ENCODE measurements at regions not wholly inside any gene's neighbourhood (a gene's known extent, or its start where the extent isn't known, plus 50 kb on each side); places are given as distances from the start of the nearest gene placed in this dataset.
A peak's percentile ranks its signal among the peaks of the same experiment; 100 is the strongest.

GRCh38 chr7:52909935-52910334 lies 125.5 kb upstream of the POM121L12 start:
- in situ Hi-C loops (cut with HindIII; ENCODE audit: low pct_ligation_motif_present, low pct_unique_long_range_greater_than_20kb, low sequenced_read_pairs): no loop called here
- no peak for DNase-seq

GRCh38 chr7:52909131-52909530 lies 126.3 kb upstream of the POM121L12 start:
- no peak for DNase-seq
- in situ Hi-C loops (cut with HindIII; ENCODE audit: low pct_ligation_motif_present, low pct_unique_long_range_greater_than_20kb, low sequenced_read_pairs): no loop called here

DNA sequence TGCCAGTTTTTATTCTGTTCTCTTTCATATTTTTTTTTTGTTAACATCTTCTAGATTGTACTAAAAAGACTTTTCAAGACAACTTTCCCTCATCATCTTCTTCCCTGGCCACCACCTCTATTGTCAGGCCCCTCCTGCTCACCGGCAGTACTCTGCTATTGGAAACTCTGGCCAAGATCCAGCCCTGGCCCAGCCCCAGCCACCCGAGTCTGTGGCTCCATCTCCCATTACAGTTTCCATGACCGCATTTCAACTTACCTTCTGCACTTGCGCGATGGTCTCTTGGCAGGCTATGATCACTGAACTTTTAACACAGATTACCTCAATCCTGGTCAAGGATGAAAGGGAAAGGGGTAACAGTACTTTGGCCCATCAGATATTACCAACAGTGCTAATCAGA lies 137.7 kb upstream of the POM121L12 start:
- in situ Hi-C loops (cut with HindIII; ENCODE audit: low pct_ligation_motif_present, low pct_unique_long_range_greater_than_20kb, low sequenced_read_pairs): no loop called here

GRCh38 chr7:52897288-52897687 lies 138.1 kb upstream of the POM121L12 start:
- no peak for DNase-seq
- in situ Hi-C loops (cut with HindIII; ENCODE audit: low pct_ligation_motif_present, low pct_unique_long_range_greater_than_20kb, low sequenced_read_pairs): no loop called here

More for the DNA sequence above, 137.7 kb upstream of the POM121L12 start:
- DNase-seq: no peak

- no peak for DNase-seq
Measured at GRCh38 chr7:52877240-52877639, 158.2 kb upstream of the POM121L12 start.

GRCh38 chr7:52876402-52876801 lies 159.0 kb upstream of the POM121L12 start:
- no peak for DNase-seq
- in situ Hi-C loops (cut with HindIII; ENCODE audit: low pct_ligation_motif_present, low pct_unique_long_range_greater_than_20kb, low sequenced_read_pairs): no loop called here

More at GRCh38 chr7:52877240-52877639, 158.2 kb upstream of the POM121L12 start:
- in situ Hi-C loops (cut with HindIII; ENCODE audit: low pct_ligation_motif_present, low pct_unique_long_range_greater_than_20kb, low sequenced_read_pairs): no loop called here

- no peak for DNase-seq
- in situ Hi-C loops (cut with HindIII; ENCODE audit: low pct_ligation_motif_present, low pct_unique_long_range_greater_than_20kb, low sequenced_read_pairs): no loop called here
Measured at GRCh38 chr7:52863652-52864051, 171.8 kb upstream of the POM121L12 start.

- no peak for DNase-seq
- in situ Hi-C loops (cut with HindIII; ENCODE audit: low pct_ligation_motif_present, low pct_unique_long_range_greater_than_20kb, low sequenced_read_pairs): no loop called here
Measured at GRCh38 chr7:52862321-52862720, 173.1 kb upstream of the POM121L12 start.

DNA sequence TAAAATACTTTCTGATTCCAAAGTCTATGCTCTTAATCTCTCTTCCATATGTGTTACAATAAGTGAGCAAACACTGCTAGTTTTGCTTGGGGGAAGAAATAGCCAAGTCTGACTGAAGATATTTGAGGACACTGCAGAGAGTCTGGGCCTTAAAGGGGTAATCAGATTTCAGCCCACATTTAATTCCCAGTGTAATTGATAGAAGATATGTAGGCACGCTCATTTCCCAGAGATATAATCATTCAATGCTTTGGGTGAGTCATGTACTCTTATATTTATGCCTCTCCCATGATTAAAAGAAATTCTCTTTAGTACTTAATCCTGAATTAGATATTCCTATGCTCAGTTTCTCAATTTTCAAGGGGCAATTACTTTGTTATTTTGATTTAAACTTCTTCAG lies 178.1 kb upstream of the POM121L12 start:
- in situ Hi-C loops (cut with HindIII; ENCODE audit: low pct_ligation_motif_present, low pct_unique_long_range_greater_than_20kb, low sequenced_read_pairs): no loop called here
- DNase-seq: no peak

DNA sequence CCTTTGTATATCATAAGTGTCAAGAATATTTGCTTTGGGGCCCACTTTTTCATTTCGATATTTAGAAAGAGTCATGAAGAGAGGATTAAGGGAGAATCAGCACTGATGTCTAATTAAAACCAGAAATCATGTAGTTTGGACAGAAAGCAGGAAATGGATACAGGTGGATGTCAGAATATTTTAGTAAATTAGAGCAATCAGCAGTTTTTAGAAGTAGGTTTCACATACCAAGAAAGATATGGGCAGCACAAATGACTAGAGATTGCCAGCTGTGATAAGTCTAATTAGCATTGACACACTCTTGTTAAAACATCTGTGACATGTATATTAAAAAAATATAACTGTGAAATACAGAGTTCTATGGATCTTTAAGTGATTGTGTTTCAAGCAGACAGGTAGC lies 180.8 kb upstream of the POM121L12 start:
- in situ Hi-C loops (cut with HindIII; ENCODE audit: low pct_ligation_motif_present, low pct_unique_long_range_greater_than_20kb, low sequenced_read_pairs): no loop called here
- DNase-seq: no peak

DNA sequence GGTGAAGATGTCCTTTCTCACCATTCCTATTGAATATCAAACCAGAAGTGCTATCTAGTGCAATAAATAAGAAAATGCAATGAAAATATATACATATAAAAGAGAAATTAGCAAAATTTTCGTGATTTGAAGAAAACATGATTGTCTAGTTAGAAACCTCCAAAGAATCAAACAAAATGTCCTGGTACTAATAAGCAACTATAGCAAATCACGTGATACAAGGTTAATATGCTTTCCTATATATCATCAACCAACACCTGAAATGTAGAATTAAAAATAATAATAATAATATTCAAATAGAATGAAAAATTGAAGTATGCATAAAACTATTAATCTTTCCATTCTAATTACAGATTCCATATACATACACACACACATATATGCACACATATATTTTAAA lies 183.9 kb upstream of the POM121L12 start:
- DNase-seq: no peak
- in situ Hi-C loops (cut with HindIII; ENCODE audit: low pct_ligation_motif_present, low pct_unique_long_range_greater_than_20kb, low sequenced_read_pairs): no loop called here

DNA sequence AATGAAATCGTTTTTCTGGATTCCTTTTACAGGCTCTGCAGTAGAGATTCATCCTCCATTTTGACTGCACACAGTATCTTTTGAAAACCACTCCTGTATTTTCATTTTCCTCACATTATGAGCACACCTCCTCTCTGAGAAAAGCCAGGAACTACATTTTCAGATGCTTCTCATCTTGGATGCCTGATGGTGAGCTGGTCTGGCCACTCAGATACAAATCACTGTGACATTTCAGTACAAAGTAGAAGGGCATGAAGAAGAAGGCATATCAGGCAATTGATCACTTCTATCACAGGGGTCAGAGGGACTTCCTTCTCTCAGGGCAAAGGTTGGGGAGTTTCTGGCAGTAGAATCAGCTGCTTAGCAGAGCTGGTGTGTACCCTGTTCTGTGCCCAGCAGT lies 192.0 kb upstream of the POM121L12 start:
- no peak for DNase-seq
- in situ Hi-C loops (cut with HindIII; ENCODE audit: low pct_ligation_motif_present, low pct_unique_long_range_greater_than_20kb, low sequenced_read_pairs): no loop called here

DNA sequence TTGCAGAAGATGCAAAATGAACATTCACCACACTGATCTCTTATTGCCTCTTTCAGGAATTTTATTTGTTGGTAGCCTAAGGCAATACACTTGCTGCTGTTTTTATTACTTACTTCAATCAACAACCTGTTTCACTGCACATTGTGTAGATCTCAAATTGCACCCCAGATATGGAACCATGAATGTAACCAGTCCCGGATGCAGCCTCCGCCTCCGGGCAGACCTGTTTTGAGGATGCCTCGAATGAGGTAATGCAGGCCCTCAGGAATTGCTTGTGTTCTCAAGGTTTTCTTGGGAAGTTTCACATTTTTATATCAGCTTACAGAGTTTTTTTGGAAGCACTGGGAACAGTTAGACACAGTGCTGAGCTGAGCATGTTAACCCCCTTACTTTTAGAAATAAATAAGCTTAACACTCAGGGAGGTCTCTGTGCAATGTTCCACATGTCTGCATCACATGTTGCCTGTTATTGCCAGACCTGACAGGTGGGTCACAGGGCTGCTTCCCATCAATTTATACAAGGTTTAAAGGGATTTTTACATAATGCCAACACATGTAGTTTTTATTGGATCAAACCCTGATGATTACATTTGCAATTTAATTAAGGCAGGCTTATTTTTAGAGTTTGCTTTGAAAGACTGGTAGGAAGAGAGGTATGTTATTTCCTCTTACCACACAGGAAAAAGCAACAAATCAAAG lies 193.1 kb upstream of the POM121L12 start:
- no peak for DNase-seq
- in situ Hi-C loops (cut with HindIII; ENCODE audit: low pct_ligation_motif_present, low pct_unique_long_range_greater_than_20kb, low sequenced_read_pairs): no loop called here

GRCh38 chr7:52838981-52839411 lies 196.4 kb upstream of the POM121L12 start:
- in situ Hi-C loops (cut with HindIII; ENCODE audit: low pct_ligation_motif_present, low pct_unique_long_range_greater_than_20kb, low sequenced_read_pairs): no loop called here

DNA sequence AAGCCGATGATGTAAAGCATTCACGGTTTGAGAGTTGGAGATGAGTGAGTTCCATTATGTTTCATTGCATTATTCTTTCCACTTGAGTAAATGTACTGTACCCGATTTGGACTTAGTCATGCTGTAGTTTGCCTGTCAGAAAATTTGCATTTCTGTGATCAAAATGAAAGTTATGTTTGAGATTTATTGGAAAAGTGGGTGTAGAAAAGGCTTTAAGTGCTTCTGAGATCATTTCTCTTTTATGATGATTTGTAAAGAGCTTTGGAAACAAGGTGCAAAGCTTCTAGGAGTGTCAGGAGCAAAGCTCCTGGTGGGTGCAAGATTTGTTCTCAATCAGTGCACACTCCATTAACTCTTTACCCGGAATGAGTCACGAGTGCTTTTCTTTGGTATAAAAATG lies 204.1 kb upstream of the POM121L12 start:
- in situ Hi-C loops (cut with HindIII; ENCODE audit: low pct_ligation_motif_present, low pct_unique_long_range_greater_than_20kb, low sequenced_read_pairs): no loop called here
- peak; percentile 62 for DNase-seq

More at GRCh38 chr7:52838981-52839411, 196.4 kb upstream of the POM121L12 start:
- DNase-seq: peak; percentile 81

DNA sequence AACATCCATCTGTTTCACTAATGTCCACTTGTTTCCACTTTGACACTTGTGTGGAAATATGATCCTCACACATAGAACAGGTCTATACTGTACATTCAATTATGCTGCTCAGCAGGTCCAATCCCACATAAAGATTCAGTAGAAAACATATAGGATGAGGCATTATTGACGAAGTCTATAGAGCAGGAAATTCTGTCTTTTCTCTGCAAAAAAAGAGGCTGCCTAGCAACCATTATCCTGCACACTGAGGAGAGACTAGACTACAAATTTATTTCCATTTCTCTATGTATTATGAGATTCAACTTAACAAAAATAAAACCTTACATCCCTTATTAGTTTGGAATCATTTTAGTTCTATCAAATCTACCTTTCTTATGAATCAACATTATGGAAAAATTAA lies 204.6 kb upstream of the POM121L12 start:
- no peak for DNase-seq
- in situ Hi-C loops (cut with HindIII; ENCODE audit: low pct_ligation_motif_present, low pct_unique_long_range_greater_than_20kb, low sequenced_read_pairs): no loop called here

GRCh38 chr7:52826515-52827265 lies 208.7 kb upstream of the POM121L12 start:
- no peak for DNase-seq
- in situ Hi-C loops (cut with HindIII; ENCODE audit: low pct_ligation_motif_present, low pct_unique_long_range_greater_than_20kb, low sequenced_read_pairs): no loop called here

GRCh38 chr7:52825611-52826010 lies 209.8 kb upstream of the POM121L12 start:
- DNase-seq: no peak
- in situ Hi-C loops (cut with HindIII; ENCODE audit: low pct_ligation_motif_present, low pct_unique_long_range_greater_than_20kb, low sequenced_read_pairs): no loop called here

- DNase-seq: no peak
- in situ Hi-C loops (cut with HindIII; ENCODE audit: low pct_ligation_motif_present, low pct_unique_long_range_greater_than_20kb, low sequenced_read_pairs): no loop called here
Measured at GRCh38 chr7:52811537-52811936, 223.9 kb upstream of the POM121L12 start.

- in situ Hi-C loops (cut with HindIII; ENCODE audit: low pct_ligation_motif_present, low pct_unique_long_range_greater_than_20kb, low sequenced_read_pairs): no loop called here
- no peak for DNase-seq
Measured at GRCh38 chr7:52799817-52800216, 235.6 kb upstream of the POM121L12 start.

All from ACHN (cell line).